ACC112 (cell line): ENCODE measurements at regions not wholly inside any gene's neighbourhood (a gene's known extent, or its start where the extent isn't known, plus 50 kb on each side); places are given as distances from the start of the nearest gene placed in this dataset.
"Not testable (repeated sequence)": the region's sequence is repeated elsewhere in the genome, so short reads cannot be mapped to it uniquely, and the experiment has no call there.

Experiments
- H2AFZ ChIP-seq: fragments of 200-600 bp; sonication (generic); one replicate; pipeline ENCODE4 v1.6.0; 2017; ENCODE audit warnings: antibody characterized with exemption, low read length; ENCODE audit not compliant: unreplicated experiment
- H3K27ac ChIP-seq: fragments of 200-600 bp; sonication (generic); 2 replicates; pipeline ENCODE4 v1.5.1; 2014; ENCODE audit warnings: low read depth, mild to moderate bottlenecking, antibody characterized with exemption, low read length, moderate library complexity
- H3K27me3 ChIP-seq: fragments of 200-600 bp; sonication (generic); 2 replicates; pipeline ENCODE4 v1.6.1; 2014; ENCODE audit warnings: mild to moderate bottlenecking, antibody characterized with exemption, low read length, moderate library complexity, mixed read lengths; ENCODE audit not compliant: insufficient read depth
- H3K36me3 ChIP-seq: fragments of 200-600 bp; sonication (generic); 2 replicates; pipeline ENCODE4 v1.6.1; 2016; ENCODE audit warnings: mild to moderate bottlenecking, antibody characterized with exemption, low read length, moderate library complexity, mixed read lengths; ENCODE audit not compliant: insufficient read depth
- H3K4me1 ChIP-seq: fragments of 200-600 bp; sonication (generic); one replicate; pipeline ENCODE4 v1.6.1; 2016; ENCODE audit warnings: low read length, mixed read lengths; ENCODE audit not compliant: insufficient read depth, unreplicated experiment, control insufficient read depth
- H3K4me3 ChIP-seq: fragments of 200-600 bp; sonication (generic); 2 replicates; pipeline ENCODE4 v1.5.1; 2014; ENCODE audit warnings: mild to moderate bottlenecking, low read depth, low read length
- H3K79me2 ChIP-seq: fragments of 200-600 bp; sonication (generic); one replicate; pipeline ENCODE4 v1.6.0; 2016; ENCODE audit warnings: low read length; ENCODE audit not compliant: control insufficient read depth, unreplicated experiment, insufficient read depth

DNA sequence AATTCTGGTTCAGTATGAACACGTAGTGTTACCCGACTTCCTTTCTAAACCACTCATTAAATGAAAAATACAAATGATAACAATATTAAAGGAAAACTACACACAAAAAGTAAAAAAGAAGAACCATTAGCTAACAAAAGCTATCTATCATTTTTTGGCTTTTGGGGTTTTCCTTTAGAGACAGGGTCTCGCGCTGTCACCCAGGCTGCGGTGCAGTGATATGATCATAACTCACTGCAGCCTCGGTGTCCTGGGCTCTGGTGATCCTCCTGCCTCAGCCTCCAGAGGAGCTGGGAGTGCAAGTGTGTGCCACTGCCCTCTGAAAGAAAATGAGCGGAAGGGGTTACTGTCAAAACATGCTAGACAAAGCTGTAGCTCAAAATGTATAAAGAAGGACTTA, 238.2 kb upstream of the AVPR1A start:
- H3K36me3 ChIP-seq, result no peaks in the 10 kb centered on the region
- no peaks in the 10 kb centered on the region for H3K4me1 ChIP-seq
- no peak overlapping the region for H3K27ac ChIP-seq
- H3K79me2 ChIP-seq, result no peaks in the 10 kb centered on the region
- H3K27me3 ChIP-seq, result peaks cover 60% of the 10 kb centered on the region
- no peak overlapping the region for H2AFZ ChIP-seq
- H3K4me3 ChIP-seq, result no peak overlapping the region

DNA sequence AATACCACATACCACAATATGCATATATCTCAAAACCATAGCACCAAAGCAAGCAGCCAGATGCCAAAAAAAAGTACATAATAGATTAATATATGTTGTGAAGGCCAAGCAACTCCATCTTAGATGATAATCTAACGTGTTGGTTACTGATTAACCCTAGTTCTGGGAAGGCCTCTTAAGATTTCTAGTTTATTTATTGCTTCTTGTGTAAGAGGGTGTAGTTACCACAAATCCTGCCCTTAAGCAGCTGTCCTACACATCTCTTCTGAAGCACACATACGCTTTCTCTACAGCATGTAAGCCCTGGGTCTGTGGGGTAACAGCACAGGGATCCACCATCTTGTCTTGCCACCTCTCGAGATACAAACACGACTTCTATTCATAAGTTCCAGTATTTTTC, 236.8 kb upstream of the AVPR1A start:
- no peak overlapping the region for H3K4me3 ChIP-seq
- H3K79me2 ChIP-seq, result no peaks in the 10 kb centered on the region
- H3K36me3 ChIP-seq, result no peaks in the 10 kb centered on the region
- H2AFZ ChIP-seq, result no peak overlapping the region
- no peak overlapping the region for H3K27ac ChIP-seq
- H3K27me3 ChIP-seq, result peaks cover 60% of the 10 kb centered on the region
- no peaks in the 10 kb centered on the region for H3K4me1 ChIP-seq

DNA sequence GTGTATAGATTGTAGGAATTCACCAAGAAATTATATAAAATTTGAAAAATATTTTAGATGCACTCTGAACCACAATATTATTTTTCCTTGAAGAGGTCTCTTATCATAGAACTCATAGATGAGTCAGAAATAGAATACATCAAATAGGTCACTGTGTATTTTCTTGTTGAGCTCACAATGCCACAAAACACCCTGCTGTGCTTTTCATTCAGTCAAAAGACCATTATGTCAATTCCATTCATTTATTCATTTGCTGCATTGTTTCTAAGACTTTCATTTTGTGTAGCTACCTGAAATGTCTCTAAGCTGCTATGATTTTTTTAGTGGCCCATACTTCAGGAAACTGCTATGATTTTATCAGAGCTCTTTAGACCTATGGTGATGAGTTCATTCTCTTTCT, 231.9 kb upstream of the AVPR1A start:
- Histone ChIP-seq H3K4me3 (no peak overlapping the region), H3K4me1 (no peaks in the 10 kb centered on the region), H3K27ac (no peak overlapping the region), H3K79me2 (no peaks in the 10 kb centered on the region), H2AFZ (no peak overlapping the region), H3K27me3 (peaks cover 29% of the 10 kb centered on the region), H3K36me3 (no peaks in the 10 kb centered on the region)

DNA sequence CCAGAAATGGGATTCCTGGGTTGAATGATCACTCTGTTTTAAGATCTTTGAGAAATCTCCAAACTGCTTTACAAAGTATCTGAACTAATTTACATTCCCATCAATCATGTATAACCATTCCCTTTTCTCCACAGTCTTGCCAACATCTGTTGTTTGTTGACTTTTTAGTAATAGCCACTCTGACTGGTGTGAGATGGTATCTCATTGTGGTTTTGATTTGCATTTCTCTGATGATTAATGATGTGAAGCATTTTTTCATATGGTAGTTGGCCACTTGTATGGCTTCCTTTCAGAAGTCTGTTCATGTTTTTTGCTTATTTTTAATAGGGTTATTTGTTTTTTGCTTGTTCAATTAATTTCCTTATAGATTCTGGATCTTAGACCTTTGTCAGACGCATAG, 211.8 kb upstream of the AVPR1A start:
- H3K79me2 ChIP-seq, result no peaks in the 10 kb centered on the region
- no peaks in the 10 kb centered on the region for H3K36me3 ChIP-seq
- H3K27ac ChIP-seq, result no peak overlapping the region
- no peak overlapping the region for H3K4me3 ChIP-seq
- no peak overlapping the region for H2AFZ ChIP-seq
- peaks cover 57% of the 10 kb centered on the region for H3K27me3 ChIP-seq
- H3K4me1 ChIP-seq, result no peaks in the 10 kb centered on the region

- Histone ChIP-seq H3K4me3 (no peak overlapping the region), H3K27me3 (peaks cover 63% of the 10 kb centered on the region), H3K79me2 (no peaks in the 10 kb centered on the region), H3K36me3 (no peaks in the 10 kb centered on the region), H3K4me1 (no peaks in the 10 kb centered on the region), H3K27ac (no peak overlapping the region), H2AFZ (no peak overlapping the region)
Observed at GRCh38 chr12:63362166-63362565, 211.2 kb upstream of the AVPR1A start.

GRCh38 chr12:63354969-63355368, 204.0 kb upstream of the AVPR1A start:
- H3K79me2 ChIP-seq, result no peaks in the 10 kb centered on the region
- no peak overlapping the region for H3K4me3 ChIP-seq
- no peaks in the 10 kb centered on the region for H3K4me1 ChIP-seq
- peaks cover 69% of the 10 kb centered on the region for H3K27me3 ChIP-seq
- no peak overlapping the region for H2AFZ ChIP-seq
- no peak overlapping the region for H3K27ac ChIP-seq
- no peaks in the 10 kb centered on the region for H3K36me3 ChIP-seq

- H2AFZ ChIP-seq, result no peak overlapping the region
- no peaks in the 10 kb centered on the region for H3K4me1 ChIP-seq
- no peak overlapping the region for H3K27ac ChIP-seq
- no peaks in the 10 kb centered on the region for H3K79me2 ChIP-seq
- no peak overlapping the region for H3K4me3 ChIP-seq
- H3K27me3 ChIP-seq, result peaks cover 58% of the 10 kb centered on the region
- H3K36me3 ChIP-seq, result no peaks in the 10 kb centered on the region
Observed at GRCh38 chr12:63353559-63353958, 202.6 kb upstream of the AVPR1A start.

DNA sequence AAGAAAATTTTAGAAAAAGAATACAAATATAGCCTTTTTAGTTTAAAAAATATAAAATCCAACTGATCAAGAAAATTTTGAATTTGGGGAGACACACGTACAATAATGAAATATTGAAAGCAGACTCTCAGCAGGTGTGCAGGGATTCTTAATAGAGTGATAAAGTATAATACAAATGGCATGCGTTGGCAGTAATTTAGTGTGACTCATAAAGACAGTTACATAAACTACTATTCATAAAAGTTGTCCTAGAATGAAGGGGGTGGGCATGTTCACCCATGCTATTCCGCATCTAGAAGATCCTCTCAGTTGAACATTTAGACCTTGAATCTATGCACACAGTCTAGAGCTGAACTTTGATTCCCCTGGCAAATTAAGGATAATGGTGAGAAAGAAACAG, 200.4 kb upstream of the AVPR1A start:
- H3K27me3 ChIP-seq, result peaks cover 39% of the 10 kb centered on the region
- H3K27ac ChIP-seq, result no peak overlapping the region
- no peaks in the 10 kb centered on the region for H3K36me3 ChIP-seq
- no peaks in the 10 kb centered on the region for H3K4me1 ChIP-seq
- H2AFZ ChIP-seq, result no peak overlapping the region
- no peaks in the 10 kb centered on the region for H3K79me2 ChIP-seq
- no peak overlapping the region for H3K4me3 ChIP-seq

DNA sequence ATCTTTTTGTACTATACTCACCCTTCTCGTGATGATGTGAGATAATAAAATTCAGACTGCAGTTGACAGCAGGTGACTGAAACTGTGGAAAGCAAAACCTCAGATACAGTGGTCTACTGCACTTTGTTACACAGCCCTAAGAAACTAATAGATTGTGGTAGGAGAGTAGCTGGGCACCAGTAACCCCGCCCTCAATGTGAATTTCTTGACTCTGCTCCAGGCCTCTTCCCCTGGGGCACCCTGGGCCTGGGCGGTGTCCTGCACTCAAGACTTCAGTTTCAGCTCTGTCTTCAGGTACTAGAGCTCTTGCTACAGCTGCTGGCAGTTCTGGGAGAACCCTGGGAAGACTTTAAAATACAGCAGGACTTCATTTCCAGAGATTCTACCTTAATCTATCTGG, 197.6 kb upstream of the AVPR1A start:
- Histone ChIP-seq H3K36me3 (no peaks in the 10 kb centered on the region), H3K27me3 (peaks cover 31% of the 10 kb centered on the region), H3K4me1 (no peaks in the 10 kb centered on the region), H3K4me3 (no peak overlapping the region), H2AFZ (no peak overlapping the region), H3K27ac (no peak overlapping the region), H3K79me2 (no peaks in the 10 kb centered on the region)

DNA sequence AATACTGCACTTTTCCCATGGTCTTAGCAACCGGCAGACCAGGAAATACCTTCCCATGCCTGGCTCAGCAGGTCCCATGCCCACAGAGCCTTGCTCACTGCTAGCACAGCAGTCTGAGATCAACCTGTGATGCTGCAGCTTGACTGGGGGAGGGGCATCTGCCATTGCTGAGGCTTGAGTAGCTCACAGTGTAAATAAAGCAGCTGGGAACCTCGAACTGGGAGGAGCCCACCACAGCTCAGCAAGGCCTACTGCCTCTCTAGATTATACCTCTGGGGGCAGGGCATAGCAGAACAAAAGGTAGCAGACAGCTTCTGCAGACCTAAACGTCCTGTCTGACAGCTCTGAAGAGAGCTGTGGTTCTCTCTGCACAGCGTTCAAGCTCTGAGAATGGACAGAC, 186.2 kb upstream of the AVPR1A start:
- not testable (repeated sequence) for H3K4me3 ChIP-seq, H3K27me3 ChIP-seq, H3K36me3 ChIP-seq, H3K27ac ChIP-seq, H3K4me1 ChIP-seq, H2AFZ ChIP-seq, H3K79me2 ChIP-seq

DNA sequence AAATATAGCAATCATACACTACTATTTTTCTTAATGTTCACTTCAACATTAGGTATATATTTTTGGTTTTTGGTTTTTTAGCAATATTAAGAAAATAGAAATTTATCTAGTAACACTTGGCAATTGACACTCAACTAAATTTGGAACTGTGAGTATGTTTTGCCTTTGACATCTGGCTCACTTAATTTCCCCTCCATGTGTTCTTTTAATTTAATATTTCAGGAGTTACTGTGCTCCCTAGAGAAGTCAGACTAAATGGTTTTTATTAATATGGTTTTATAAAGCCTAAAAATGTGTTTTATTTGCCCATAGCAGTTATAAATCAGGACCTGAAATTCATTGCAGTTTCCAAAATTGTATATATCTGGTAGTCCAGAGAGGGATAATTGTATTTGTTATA, 175.3 kb upstream of the AVPR1A start:
- Histone ChIP-seq H3K27ac (no peak overlapping the region), H3K79me2 (no peaks in the 10 kb centered on the region), H3K4me3 (no peak overlapping the region), H3K4me1 (no peaks in the 10 kb centered on the region), H2AFZ (no peak overlapping the region), H3K36me3 (no peaks in the 10 kb centered on the region), H3K27me3 (peaks cover 58% of the 10 kb centered on the region)

DNA sequence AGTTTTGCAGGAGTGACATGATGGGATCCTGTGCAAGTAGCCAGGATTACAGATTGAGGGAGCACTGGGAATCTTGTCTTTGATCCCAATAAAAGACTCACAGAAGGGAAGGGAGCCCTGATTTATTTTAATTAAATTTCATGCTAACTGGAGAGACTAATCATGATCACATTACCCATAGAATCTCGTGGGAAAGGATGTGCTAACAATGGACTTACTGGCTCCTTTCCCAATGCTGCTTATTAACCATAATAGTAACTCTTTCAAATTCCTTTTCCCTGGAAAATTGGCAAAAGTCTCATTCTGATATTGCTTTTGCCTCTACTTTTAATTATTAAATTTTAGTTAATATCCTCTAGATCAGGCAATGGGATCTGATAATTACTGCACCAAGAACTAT, 174.8 kb upstream of the AVPR1A start:
- Histone ChIP-seq H3K4me1 (no peaks in the 10 kb centered on the region), H3K79me2 (no peaks in the 10 kb centered on the region), H3K36me3 (no peaks in the 10 kb centered on the region), H3K27ac (no peak overlapping the region), H3K4me3 (no peak overlapping the region), H3K27me3 (peaks cover 62% of the 10 kb centered on the region), H2AFZ (no peak overlapping the region)
